PC-9 (cell line): ENCODE measurements at regions not wholly inside any gene's neighbourhood (a gene's known extent, or its start where the extent isn't known, plus 50 kb on each side); places are given as distances from the start of the nearest gene placed in this dataset.
A peak's percentile ranks its signal among the peaks of the same experiment; 100 is the strongest.

Source experiments
- BruUV-seq: library from RNA; stranded (reverse); fragments of 400-500 nt; replicated peaks from 2 replicates; lab custom pipeline; 2021; lab: Mats Ljungman, UMichigan
- CTCF ChIA-PET: fragments of 300-600 bp; sonication (Branson Sonifier 250); formaldehyde crosslinking; loops from one replicate; lab custom pipeline; 2022; ENCODE audit warnings: antibody characterized with exemption; lab: Charles Lee
- POLR2A ChIA-PET: fragments of 300-600 bp; sonication (Branson Sonifier 250); formaldehyde crosslinking; loops from one replicate; lab custom pipeline; 2022; ENCODE audit warnings: antibody characterized with exemption; ENCODE audit not compliant: unreplicated experiment; lab: Charles Lee
- DNase-seq, 2 experiments: peaks; one replicate each; pipeline versions ENCODE4 v3.0.0 to v3.0.0-alpha.2; 2015 to 2022; ENCODE audit warnings: mixed read lengths in 1 of 2
- H2AFZ ChIP-seq: fragments of 200-600 bp; sonication (generic); 2 replicates; pipeline ENCODE4 v1.8.1; 2017; ENCODE audit warnings: antibody characterized with exemption
- H3F3A ChIP-seq: fragments of 200-600 bp; sonication (generic); 2 replicates; pipeline ENCODE4 v1.8.1; 2017; ENCODE audit warnings: antibody characterized with exemption, mild to moderate bottlenecking, low read depth; ENCODE audit not compliant: insufficient read depth
- H3K27ac ChIP-seq: fragments of 200-600 bp; sonication (generic); 2 replicates; pipeline ENCODE4 v1.6.1; 2016; ENCODE audit warnings: mixed run types
- H3K27me3 ChIP-seq: fragments of 200-600 bp; sonication (generic); 2 replicates; pipeline ENCODE4 v1.6.1; 2016; ENCODE audit warnings: low read depth, mixed run types; ENCODE audit not compliant: insufficient read depth
- H3K36me3 ChIP-seq: fragments of 200-600 bp; sonication (generic); 2 replicates; pipeline ENCODE4 v1.6.1; 2016; ENCODE audit warnings: low read depth, mixed run types
- H3K4me1 ChIP-seq: fragments of 200-600 bp; sonication (generic); replicated peaks from 2 replicates; pipeline ENCODE4 v1.6.1; 2016; ENCODE audit warnings: mixed run types; ENCODE audit not compliant: insufficient read depth
- H3K4me2 ChIP-seq: fragments of 200-600 bp; sonication (generic); 2 replicates; pipeline ENCODE4 v1.6.1; 2017; ENCODE audit warnings: mixed run types
- H3K4me3 ChIP-seq: fragments of 200-600 bp; sonication (generic); 2 replicates; pipeline ENCODE4 v1.6.1; 2016; ENCODE audit warnings: mixed run types
- H3K79me2 ChIP-seq: fragments of 200-600 bp; sonication (generic); 2 replicates; pipeline ENCODE4 v1.6.1; 2017; ENCODE audit warnings: low read depth, mixed run types
- H3K9me2 ChIP-seq: fragments of 200-600 bp; sonication (generic); 2 replicates; pipeline ENCODE4 v1.8.1; 2017; ENCODE audit warnings: mild to moderate bottlenecking; ENCODE audit not compliant: insufficient read depth
- H3K9me3 ChIP-seq: fragments of 200-600 bp; sonication (generic); 2 replicates; pipeline ENCODE4 v1.8.1; 2016; ENCODE audit warnings: low read depth; ENCODE audit not compliant: insufficient read depth
- H4K20me1 ChIP-seq: fragments of 200-600 bp; sonication (generic); 2 replicates; pipeline ENCODE4 v1.8.1; 2017; ENCODE audit not compliant: insufficient read depth
- CTCF ChIP-seq: fragments of 200-600 bp; sonication (generic); conservative IDR thresholded peaks from 2 replicates; pipeline ENCODE4 v1.6.1; 2017; ENCODE audit warnings: mixed run types, antibody characterized with exemption, mild to moderate bottlenecking, moderate library complexity
- EZH2 ChIP-seq: fragments of 200-600 bp; sonication (generic); IDR thresholded peaks from 2 replicates; pipeline ENCODE4 v1.8.0; 2017; ENCODE audit warnings: antibody characterized with exemption, low read depth
- intact Hi-C: fragments of 100-400 bp; cut with micrococcal nuclease; formaldehyde crosslinking; loops from one replicate; pipeline ENCODE4 v1.10.0; 2022; ENCODE audit not compliant: unreplicated experiment

- no TSS peak for BruUV-seq
- DNase-seq = peak in 1 of 2 experiments; percentile 72
These were observed 194.3 kb downstream of the RTP5 start for GRCh38 chr2:242063850-242064249.

GRCh38 chr2:242064364-242065250, 195.1 kb downstream of the RTP5 start:
- Histone ChIP-seq H3K27me3 (no peaks in the 10 kb centered on the region), H3K79me2 (no peaks in the 10 kb centered on the region), H3K4me1 (peaks cover 30% of the 10 kb centered on the region), H3K4me2 (no peak overlapping the region), H3F3A (peaks cover 9% of the 10 kb centered on the region), H3K9me2 (no peaks in the 10 kb centered on the region), H3K9me3 (peaks cover 14% of the 10 kb centered on the region), H2AFZ (no peak overlapping the region), H3K27ac (no peak overlapping the region), H4K20me1 (no peaks in the 10 kb centered on the region), H3K36me3 (no peaks in the 10 kb centered on the region), H3K4me3 (no peak overlapping the region)
- POLR2A ChIA-PET = no interaction called here
- BruUV-seq = no TSS peak
- intact Hi-C loops = no loop called here
- CTCF ChIA-PET = no interaction called here
- TF ChIP-seq CTCF (no peak), EZH2 (no peak)
- peak in 1 of 2 experiments; percentile 34 for DNase-seq

More at GRCh38 chr2:242063850-242064249, 194.3 kb downstream of the RTP5 start:
- Histone ChIP-seq H3K4me1 (peaks cover 23% of the 10 kb centered on the region), H3K4me3 (no peak overlapping the region), H3K79me2 (no peaks in the 10 kb centered on the region), H3K27me3 (peaks cover 5% of the 10 kb centered on the region), H4K20me1 (no peaks in the 10 kb centered on the region), H3F3A (peaks cover 9% of the 10 kb centered on the region), H3K4me2 (no peak overlapping the region), H3K9me3 (peaks cover 15% of the 10 kb centered on the region), H2AFZ (no peak overlapping the region), H3K36me3 (no peaks in the 10 kb centered on the region), H3K9me2 (no peaks in the 10 kb centered on the region), H3K27ac (no peak overlapping the region)
- TF ChIP-seq CTCF = no peak
- ChIA-PET POLR2A (no interaction called here), CTCF (no interaction called here)
- intact Hi-C loops = no loop called here

GRCh38 chr2:242065426-242065825, 195.9 kb downstream of the RTP5 start:
- H3K9me2 ChIP-seq = no peaks in the 10 kb centered on the region
- BruUV-seq = no TSS peak
- intact Hi-C loops = no loop called here
- no peak for DNase-seq
- H3K27me3 ChIP-seq = no peaks in the 10 kb centered on the region
- ChIA-PET POLR2A (no interaction called here), CTCF (interaction anchor here (1.0 kb wide), 1 partner anchor 51 kb away, joined by 4 read pairs; no protein-coding TSS in a partner anchor)
- H3K4me1 ChIP-seq = peaks cover 30% of the 10 kb centered on the region
- no peak overlapping the region for H2AFZ ChIP-seq
- no peak overlapping the region for H3K4me2 ChIP-seq
- no peak overlapping the region for H3K4me3 ChIP-seq
- no peaks in the 10 kb centered on the region for H4K20me1 ChIP-seq
- peaks cover 4% of the 10 kb centered on the region for H3F3A ChIP-seq
- no peaks in the 10 kb centered on the region for H3K36me3 ChIP-seq
- H3K79me2 ChIP-seq = no peaks in the 10 kb centered on the region
- H3K9me3 ChIP-seq = peaks cover 6% of the 10 kb centered on the region; the same call in 1 of the 2 replicates
- H3K27ac ChIP-seq = no peak overlapping the region
- TF ChIP-seq CTCF = no peak
- TF ChIP-seq EZH2 = no peak
